MM.1S (cell line): ENCODE measurements at regions not wholly inside any gene's neighbourhood (a gene's known extent, or its start where the extent isn't known, plus 50 kb on each side); places are given as distances from the start of the nearest gene placed in this dataset.
A peak's percentile ranks its signal among the peaks of the same experiment; 100 is the strongest.

Experiments used
- EZH2 ChIP-seq: fragments of 300-600 bp; sonication (generic); optimal IDR thresholded peaks from 2 replicates; pipeline ENCODE3; 2017; ENCODE audit warnings: low read depth, mild to moderate bottlenecking, antibody characterized with exemption, low read length, mixed read lengths
- EZH2phosphoT487 ChIP-seq: fragments of 300-600 bp; sonication (generic); IDR thresholded peaks from 2 replicates; pipeline ENCODE4 v1.6.1; 2018; ENCODE audit warnings: antibody characterized with exemption, low read length
- TF ChIP-seq, protein P1 (sequence below): fragments of 300-600 bp; sonication (generic); IDR thresholded peaks from 2 replicates; pipeline ENCODE4 v1.5.1; 2016; ENCODE audit warnings: antibody characterized with exemption, low read length, mixed read lengths

DNA sequence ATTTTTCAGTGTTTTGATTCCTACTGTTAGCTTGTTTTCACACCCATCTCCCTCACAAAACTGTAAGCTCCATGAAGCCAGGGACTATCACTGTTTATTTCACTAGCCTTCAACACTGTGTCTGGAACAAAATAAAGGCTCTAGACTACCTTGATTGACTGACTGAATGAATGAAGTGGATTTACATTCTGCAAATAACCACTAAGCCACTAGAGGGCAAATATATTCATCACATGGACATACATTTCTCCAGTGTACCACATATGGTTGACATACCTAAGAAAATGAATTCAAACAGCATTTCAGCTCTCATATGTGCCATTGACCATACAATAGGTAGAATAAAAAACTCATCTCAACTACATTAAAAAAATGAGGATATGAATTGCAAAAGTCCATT lies 185.9 kb downstream of the RAB11FIP2 start:
- TF ChIP-seq, protein P1, sequence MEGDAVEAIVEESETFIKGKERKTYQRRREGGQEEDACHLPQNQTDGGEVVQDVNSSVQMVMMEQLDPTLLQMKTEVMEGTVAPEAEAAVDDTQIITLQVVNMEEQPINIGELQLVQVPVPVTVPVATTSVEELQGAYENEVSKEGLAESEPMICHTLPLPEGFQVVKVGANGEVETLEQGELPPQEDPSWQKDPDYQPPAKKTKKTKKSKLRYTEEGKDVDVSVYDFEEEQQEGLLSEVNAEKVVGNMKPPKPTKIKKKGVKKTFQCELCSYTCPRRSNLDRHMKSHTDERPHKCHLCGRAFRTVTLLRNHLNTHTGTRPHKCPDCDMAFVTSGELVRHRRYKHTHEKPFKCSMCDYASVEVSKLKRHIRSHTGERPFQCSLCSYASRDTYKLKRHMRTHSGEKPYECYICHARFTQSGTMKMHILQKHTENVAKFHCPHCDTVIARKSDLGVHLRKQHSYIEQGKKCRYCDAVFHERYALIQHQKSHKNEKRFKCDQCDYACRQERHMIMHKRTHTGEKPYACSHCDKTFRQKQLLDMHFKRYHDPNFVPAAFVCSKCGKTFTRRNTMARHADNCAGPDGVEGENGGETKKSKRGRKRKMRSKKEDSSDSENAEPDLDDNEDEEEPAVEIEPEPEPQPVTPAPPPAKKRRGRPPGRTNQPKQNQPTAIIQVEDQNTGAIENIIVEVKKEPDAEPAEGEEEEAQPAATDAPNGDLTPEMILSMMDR: peak; percentile 52
- TF ChIP-seq EZH2 (no peak), EZH2phosphoT487 (no peak)
